ENCODE measurements at regions not wholly inside any gene's neighbourhood (a gene's known extent, or its start where the extent isn't known, plus 50 kb on each side); places are given as distances from the start of the nearest gene placed in this dataset.
"Not testable (repeated sequence)": the region's sequence is repeated elsewhere in the genome, so short reads cannot be mapped to it uniquely, and the experiment has no call there.

DNA sequence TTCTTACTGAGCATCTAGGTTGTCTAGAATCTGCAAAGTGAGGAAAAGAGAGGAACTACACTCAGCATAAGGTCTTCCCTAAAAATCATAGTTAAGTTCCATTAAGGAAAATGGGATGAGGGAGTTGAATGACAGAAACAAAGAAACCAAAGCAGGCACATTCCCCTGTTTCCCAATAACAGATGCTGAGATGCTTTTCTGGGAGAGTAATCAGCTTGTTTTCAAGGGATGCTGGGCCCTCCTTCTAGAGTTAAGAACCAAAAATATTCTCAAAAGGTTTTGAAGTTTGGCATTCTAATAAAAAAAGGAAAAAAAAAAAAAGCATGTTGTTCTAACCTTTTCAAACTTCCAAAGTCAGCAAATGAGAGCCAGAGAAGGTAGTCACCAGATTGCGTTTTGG is 105.2 kb upstream of the ZNF648 start:
- DNase-seq (ENCODE audit: low spot score), result no peak

DNA sequence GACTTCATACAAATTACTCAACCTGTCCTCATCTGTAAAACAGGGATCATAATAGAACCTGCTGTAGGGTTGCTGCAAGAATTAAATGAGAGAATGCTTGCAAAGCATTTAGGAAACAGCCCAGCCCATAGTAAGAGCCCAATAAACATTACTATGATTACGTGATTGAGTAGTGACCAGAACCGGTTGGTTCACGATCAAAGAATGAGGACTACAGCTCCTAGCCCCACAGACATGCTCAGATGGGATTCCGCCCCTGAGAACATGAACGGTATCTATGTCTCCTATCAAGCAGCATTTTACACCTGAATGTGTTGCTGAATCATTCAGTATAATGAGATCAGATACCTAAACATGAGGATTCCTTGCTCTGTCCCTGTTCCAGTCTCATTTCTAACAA is 104.8 kb upstream of the ZNF648 start:
- DNase-seq (ENCODE audit: low spot score), result no peak
- ATAC-seq, result no peak

More for the DNA sequence above, 105.2 kb upstream of the ZNF648 start:
- ATAC-seq, result no peak

- ATAC-seq, result peak; percentile 31
- DNase-seq (ENCODE audit: low spot score), result no peak
Observed at GRCh38 chr1:182164273-182164672, 102.8 kb upstream of the ZNF648 start.

DNA sequence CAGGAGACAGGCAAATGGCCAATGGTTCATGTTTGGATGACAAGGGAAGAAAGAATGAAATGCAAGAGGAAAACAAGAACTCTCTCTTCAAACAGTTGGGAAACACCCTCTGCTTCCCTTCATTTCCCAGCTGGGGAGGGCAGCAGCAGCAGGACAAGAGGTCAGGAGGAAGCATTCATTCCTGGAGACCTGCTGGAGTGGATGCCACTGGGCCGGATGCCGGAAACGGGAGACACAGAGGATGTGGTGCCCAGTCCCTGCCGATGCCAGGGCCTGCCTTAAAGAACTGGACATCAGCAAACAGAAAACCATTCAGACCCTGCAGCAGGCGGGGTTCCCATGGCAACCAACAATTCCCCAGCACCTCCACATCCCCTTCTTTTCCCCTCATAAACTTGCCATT is 102.3 kb upstream of the ZNF648 start:
- no peak for DNase-seq (ENCODE audit: low spot score)
- no peak for ATAC-seq

GRCh38 chr1:182159443-182159842 is 97.9 kb upstream of the ZNF648 start:
- no peak for ATAC-seq
- DNase-seq (ENCODE audit: low spot score), result no peak

DNA sequence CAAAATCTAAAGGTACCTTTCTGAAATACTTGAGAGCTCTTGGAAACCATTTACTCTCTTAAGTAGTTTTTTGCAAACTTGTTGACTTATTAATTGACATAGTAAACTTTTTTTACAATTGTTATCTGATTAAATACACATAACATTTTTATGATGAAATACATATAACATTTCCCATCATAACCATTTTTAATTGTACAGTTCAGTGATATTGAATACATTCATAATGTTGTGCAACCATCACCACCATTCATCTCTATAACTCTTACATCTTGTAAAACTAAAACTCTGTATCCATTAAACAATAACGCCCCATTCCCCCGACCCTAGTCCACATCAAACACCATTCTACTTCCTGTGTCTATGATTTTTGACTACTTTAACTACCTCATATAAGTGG is 95.7 kb upstream of the ZNF648 start:
- ATAC-seq, result no peak
- DNase-seq (ENCODE audit: low spot score), result no peak

- not testable (repeated sequence) for DNase-seq (ENCODE audit: low spot score); ATAC-seq
Observed at GRCh38 chr1:182154425-182154824, 92.9 kb upstream of the ZNF648 start.

DNA sequence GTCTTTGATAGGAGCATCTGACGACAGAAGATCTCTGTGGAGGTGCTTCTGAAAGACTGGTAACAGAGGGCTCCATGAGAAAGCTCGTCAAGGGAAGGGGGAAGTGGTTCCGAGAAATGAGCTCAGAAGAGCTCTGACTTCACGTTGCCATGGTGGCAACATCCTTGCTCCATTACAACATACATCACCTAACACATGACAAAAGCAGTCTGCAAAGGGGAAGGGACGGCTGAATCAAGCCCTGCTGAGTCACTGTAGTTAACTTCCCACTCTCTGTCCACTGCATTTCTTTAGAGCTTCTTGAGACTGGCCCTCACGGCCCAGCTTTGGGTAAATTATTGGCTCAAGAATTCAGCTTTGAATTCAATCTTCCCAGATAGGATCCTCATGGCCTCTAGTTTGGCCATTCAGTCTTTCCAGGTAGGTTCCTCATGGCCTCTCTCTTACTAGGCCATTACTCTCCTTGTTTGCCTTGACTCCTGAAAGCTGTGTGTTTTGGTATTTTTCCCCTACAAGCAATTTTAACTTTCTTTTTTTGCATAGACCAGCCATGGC is 88.0 kb upstream of the ZNF648 start:
- DNase-seq (ENCODE audit: low spot score) (peak; percentile 52), ATAC-seq (peak; percentile 42)

DNA sequence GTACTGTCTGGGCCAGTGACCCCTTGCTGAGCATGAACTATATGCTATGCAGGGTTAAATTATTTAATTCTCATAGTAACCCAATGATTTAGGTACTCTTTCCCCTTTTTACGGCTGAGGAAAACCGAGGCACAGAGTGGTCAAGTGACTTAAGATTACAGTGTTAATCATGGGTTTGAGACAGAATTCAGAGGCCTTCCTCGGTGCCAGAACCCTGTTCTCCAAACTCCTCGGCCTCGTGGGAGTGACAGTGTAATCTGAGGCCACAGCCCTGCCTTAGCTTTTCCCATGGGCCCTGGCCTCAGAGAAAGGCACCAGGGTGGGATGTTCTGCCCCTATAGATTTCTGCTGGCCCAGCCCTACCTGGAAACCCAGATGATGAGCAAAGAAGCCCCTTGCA is 86.4 kb upstream of the ZNF648 start:
- ATAC-seq (no peak), DNase-seq (ENCODE audit: low spot score) (no peak)

GRCh38 chr1:182147136-182147820 is 85.8 kb upstream of the ZNF648 start:
- ATAC-seq, result no peak
- DNase-seq (ENCODE audit: low spot score), result no peak

- DNase-seq (ENCODE audit: low spot score), result peak; percentile 70
- peak; percentile 65 for ATAC-seq
Observed at GRCh38 chr1:182146286-182146685, 84.8 kb upstream of the ZNF648 start.

DNA sequence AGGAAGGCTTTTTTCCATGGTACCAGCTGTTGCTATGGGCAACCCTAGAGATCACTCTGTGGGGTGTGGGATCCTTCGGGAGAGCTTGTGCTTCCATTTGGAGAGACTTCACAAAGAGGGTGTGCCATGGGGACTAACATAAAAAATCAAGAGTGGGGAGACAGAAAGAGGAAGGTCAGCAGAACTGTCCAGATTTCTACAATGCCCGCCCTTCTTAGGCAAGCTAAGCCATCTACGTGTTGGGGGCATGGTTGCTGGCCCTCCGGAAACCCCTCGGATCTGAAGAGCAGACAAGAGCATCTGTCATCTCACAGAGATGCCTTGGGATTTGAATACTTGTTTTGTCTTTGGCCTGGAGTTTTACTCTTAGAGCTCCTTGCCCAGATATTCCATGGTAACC is 83.9 kb upstream of the ZNF648 start:
- no peak for ATAC-seq
- DNase-seq (ENCODE audit: low spot score), result no peak

- ATAC-seq, result no peak
- no peak for DNase-seq (ENCODE audit: low spot score)
Observed at GRCh38 chr1:182144646-182145030, 83.1 kb upstream of the ZNF648 start.

DNA sequence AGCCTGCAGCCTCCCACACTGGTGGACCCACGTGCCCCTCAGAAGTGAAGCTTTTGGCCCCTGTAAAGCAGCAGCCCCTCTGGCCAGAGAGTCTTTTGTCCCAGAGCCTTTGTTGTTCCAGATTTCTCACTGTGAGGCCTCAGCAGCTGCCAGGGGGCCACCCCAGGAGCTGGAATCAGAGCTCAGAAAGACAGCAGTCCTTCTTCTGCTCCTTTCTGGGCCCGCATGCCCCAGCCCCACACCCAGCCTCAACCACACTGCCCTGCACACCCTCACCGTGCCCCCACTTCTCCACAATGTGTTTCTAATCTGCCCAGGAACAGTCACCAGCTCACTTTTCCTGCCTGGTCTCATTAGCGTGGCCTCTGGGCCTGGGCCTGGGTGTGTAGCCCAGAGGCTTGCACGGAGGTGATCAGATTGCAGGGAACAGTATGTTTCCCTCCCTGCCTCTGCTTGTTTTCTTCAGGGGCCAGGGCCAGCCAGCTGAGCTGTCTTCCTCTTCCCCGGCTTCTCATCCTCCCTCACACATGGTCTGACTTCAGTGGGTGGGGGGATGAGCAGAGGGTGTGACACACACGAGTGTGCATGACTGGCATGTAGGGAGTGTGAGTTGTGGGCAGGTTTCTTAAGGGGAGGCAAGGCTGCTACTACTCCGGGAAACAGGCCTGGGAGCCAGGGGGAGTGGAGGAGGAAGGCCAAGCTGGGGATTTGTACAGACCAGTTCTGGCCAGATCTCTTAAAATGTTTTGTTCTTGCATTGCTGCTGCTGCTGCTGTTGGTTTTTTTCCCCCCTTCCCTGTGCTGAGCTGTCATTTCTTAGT is 82.5 kb upstream of the ZNF648 start:
- DNase-seq (ENCODE audit: low spot score) (peak; percentile 58), ATAC-seq (peak; percentile 37)

GRCh38 chr1:182143154-182143657 is 81.7 kb upstream of the ZNF648 start:
- ATAC-seq (peak; percentile 93), DNase-seq (ENCODE audit: low spot score) (peak; percentile 90)

DNA sequence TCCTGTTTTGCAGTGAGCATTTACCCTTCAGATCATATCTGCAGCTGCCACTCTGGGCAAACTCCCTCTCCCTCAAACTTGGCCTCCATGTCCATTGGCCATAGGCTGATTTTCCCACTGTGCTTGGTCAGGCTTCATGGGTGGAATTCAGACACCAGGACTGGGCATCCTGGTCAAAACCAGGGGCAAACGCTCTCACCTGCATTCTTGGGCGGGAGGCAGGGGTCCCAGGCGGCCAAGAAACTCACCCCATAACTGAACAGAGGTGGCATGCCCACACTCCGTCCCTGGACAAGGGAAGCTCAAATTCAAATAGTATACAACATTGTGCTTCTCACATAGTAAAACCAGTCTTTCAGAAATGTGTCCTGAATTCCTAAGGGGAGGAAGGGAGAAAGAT is 81.1 kb upstream of the ZNF648 start:
- ATAC-seq, result no peak

DNA sequence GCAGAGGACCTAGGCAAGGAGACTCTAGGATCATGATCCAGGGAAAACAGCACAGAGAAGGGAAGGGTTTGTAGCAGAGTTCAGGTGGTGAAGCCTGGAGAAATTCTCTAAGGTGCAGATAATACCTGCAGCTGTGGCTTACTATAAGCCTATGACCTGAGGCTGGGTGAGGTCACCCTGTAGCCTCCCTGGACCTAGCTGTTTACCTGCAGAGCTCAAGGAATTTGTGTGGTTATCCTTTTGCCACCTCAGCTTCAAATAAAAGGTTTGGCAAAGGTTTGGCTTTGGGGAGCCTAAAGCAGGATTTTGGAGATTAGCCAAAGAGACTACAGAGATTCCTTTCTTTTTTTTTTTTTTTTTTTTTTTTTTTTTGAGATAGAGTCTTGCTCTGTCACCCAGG is 79.5 kb upstream of the ZNF648 start:
- ATAC-seq (no peak), DNase-seq (ENCODE audit: low spot score) (no peak)

More for the DNA sequence above, 81.1 kb upstream of the ZNF648 start:
- DNase-seq (ENCODE audit: low spot score), result no peak

DNA sequence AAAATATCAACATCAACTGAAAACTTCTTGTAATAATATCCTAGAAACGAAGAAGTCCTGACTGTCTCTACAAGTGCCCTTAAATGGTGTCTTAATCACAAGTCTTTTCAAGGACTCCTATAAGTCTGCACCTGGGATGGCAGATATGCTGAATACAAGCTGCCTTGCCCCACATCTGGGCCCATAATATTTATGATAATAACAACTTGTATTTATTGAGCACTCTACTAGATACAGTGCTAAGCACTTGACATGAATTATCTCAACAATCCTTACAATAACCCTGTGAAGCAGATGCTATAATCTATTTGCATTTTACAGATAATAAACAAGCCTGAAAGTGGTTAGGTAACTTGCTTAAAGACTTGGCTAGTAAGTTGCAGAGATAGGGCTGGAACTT is 78.0 kb upstream of the ZNF648 start:
- DNase-seq (ENCODE audit: low spot score) (no peak), ATAC-seq (no peak)

DNA sequence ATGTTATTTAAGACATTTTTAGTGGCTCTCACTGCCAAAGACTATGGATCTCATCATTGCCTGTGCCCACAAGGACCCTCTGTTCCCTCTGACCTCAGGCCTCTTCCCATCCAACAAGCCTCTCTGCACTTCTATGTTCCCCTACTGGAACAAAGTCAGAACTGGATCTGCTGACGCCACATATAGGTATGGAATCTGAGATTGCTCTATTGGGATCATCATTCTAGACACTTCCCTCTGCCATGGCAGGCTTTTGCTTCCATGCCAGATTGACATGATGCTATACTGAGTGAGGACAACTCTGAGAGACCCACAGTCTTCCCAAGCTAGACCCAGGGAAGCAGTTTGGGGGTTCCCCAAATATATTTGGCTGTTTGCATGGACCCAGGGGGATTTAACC is 76.0 kb upstream of the ZNF648 start:
- DNase-seq (ENCODE audit: low spot score), result no peak
- ATAC-seq, result no peak

DNA sequence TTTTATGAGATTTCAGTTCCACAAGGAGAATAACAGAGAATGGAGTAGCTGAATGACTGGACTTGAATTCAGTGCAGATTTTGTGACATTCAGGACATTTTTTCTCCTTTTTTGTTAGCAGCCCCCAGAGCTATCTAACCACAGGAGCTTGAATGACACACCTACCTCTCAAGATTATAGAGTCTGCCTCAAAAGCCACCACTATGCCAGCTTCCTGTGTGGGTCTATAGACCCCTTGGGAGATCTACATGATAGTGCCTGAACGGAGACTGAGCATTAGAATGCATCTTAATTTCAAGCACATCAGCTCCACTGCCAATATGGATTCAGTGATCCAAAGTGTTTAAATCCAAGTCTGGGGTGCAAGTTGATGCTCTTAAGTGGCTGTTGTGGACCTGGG is 74.4 kb upstream of the ZNF648 start:
- no peak for DNase-seq (ENCODE audit: low spot score)
- ATAC-seq, result no peak

- no peak for ATAC-seq
- DNase-seq (ENCODE audit: low spot score), result no peak
Observed at GRCh38 chr1:182134257-182134656, 72.7 kb upstream of the ZNF648 start.

- ATAC-seq, result no peak
Observed at GRCh38 chr1:182133181-182133580, 71.7 kb upstream of the ZNF648 start.

More at GRCh38 chr1:182133181-182133580, 71.7 kb upstream of the ZNF648 start:
- no peak for DNase-seq (ENCODE audit: low spot score)

Measured in left lobe of liver (tissue), 2 donors.